ENCODE measurements at regions not wholly inside any gene's neighbourhood (a gene's known extent, or its start where the extent isn't known, plus 50 kb on each side); places are given as distances from the start of the nearest gene placed in this dataset.

- Histone ChIP-seq H3K4me3 (no peak overlapping the region), H3K27me3 (no peaks in the 10 kb centered on the region), H3K36me3 (no peaks in the 10 kb centered on the region), H3K9me3 (peaks cover 7% of the 10 kb centered on the region), H3K4me1 (no peaks in the 10 kb centered on the region), H3K27ac (no peak overlapping the region)
- TF ChIP-seq EP300 (IDR thresholded peaks at IDR 0.05) (no peak), POLR2AphosphoS5 (IDR thresholded peaks at IDR 0.05) (no peak), CTCF (IDR thresholded peaks at IDR 0.05) (no peak), POLR2A (IDR thresholded peaks at IDR 0.05) (no peak)
- 96% methylated on average over 2 of the region's 2 CpGs for WGBS
- no peak for DNase-seq (ENCODE audit: low spot score in 2 of 2)
Observed at GRCh38 chr2:186276909-186277308, 209.2 kb upstream of the ZC3H15 start.

GRCh38 chr2:186281726-186282125 lies 204.3 kb upstream of the ZC3H15 start:
- Histone ChIP-seq H3K27me3 (no peaks in the 10 kb centered on the region), H3K4me1 (no peaks in the 10 kb centered on the region), H3K27ac (no peak overlapping the region), H3K4me3 (no peak overlapping the region), H3K36me3 (no peaks in the 10 kb centered on the region), H3K9me3 (peaks cover 3% of the 10 kb centered on the region)
- no peak for TF ChIP-seq POLR2AphosphoS5 (IDR thresholded peaks at IDR 0.05)
- no peak for TF ChIP-seq EP300 (IDR thresholded peaks at IDR 0.05)
- TF ChIP-seq POLR2A (IDR thresholded peaks at IDR 0.05), result no peak
- no peak for TF ChIP-seq CTCF (IDR thresholded peaks at IDR 0.05)
- no peak for DNase-seq (ENCODE audit: low spot score in 2 of 2)
- 89% methylated on average over 2 of the region's 2 CpGs for WGBS

GRCh38 chr2:186294248-186294888 lies 191.7 kb upstream of the ZC3H15 start:
- DNase-seq (ENCODE audit: low spot score in 2 of 2), result no peak
- Histone ChIP-seq H3K27me3 (no peaks in the 10 kb centered on the region), H3K27ac (no peak overlapping the region), H3K4me1 (peaks cover 7% of the 10 kb centered on the region), H3K9me3 (no peaks in the 10 kb centered on the region), H3K4me3 (no peak overlapping the region), H3K36me3 (no peaks in the 10 kb centered on the region)
- 52% methylated on average over 3 of the region's 3 CpGs for WGBS
- TF ChIP-seq POLR2AphosphoS5 (IDR thresholded peaks at IDR 0.05) (no peak), CTCF (IDR thresholded peaks at IDR 0.05) (no peak), POLR2A (IDR thresholded peaks at IDR 0.05) (no peak), EP300 (IDR thresholded peaks at IDR 0.05) (no peak)

GRCh38 chr2:186299610-186300009 lies 186.4 kb upstream of the ZC3H15 start:
- Histone ChIP-seq H3K4me3 (no peak overlapping the region), H3K36me3 (no peaks in the 10 kb centered on the region), H3K9me3 (no peaks in the 10 kb centered on the region), H3K27ac (no peak overlapping the region), H3K27me3 (no peaks in the 10 kb centered on the region), H3K4me1 (peaks cover 7% of the 10 kb centered on the region)
- WGBS, result 69% methylated on average over 1 of the region's 1 CpG
- no peak for TF ChIP-seq CTCF (IDR thresholded peaks at IDR 0.05)
- TF ChIP-seq POLR2A (IDR thresholded peaks at IDR 0.05), result no peak
- no peak for TF ChIP-seq POLR2AphosphoS5 (IDR thresholded peaks at IDR 0.05)
- no peak for TF ChIP-seq EP300 (IDR thresholded peaks at IDR 0.05)
- DNase-seq (ENCODE audit: low spot score in 2 of 2), result no peak

GRCh38 chr2:186302263-186302662 lies 183.8 kb upstream of the ZC3H15 start:
- no peaks in the 10 kb centered on the region for H3K9me3 ChIP-seq
- H3K27ac ChIP-seq, result no peak overlapping the region
- TF ChIP-seq POLR2AphosphoS5 (IDR thresholded peaks at IDR 0.05) (no peak), POLR2A (IDR thresholded peaks at IDR 0.05) (no peak), EP300 (IDR thresholded peaks at IDR 0.05) (no peak), CTCF (IDR thresholded peaks at IDR 0.05) (no peak)
- H3K27me3 ChIP-seq, result no peaks in the 10 kb centered on the region
- no peaks in the 10 kb centered on the region for H3K36me3 ChIP-seq
- H3K4me1 ChIP-seq, result no peaks in the 10 kb centered on the region
- H3K4me3 ChIP-seq, result no peak overlapping the region
- no peak for DNase-seq (ENCODE audit: low spot score in 2 of 2)
- 66% methylated on average over 7 of the region's 7 CpGs for WGBS
